ENCODE measurements at regions not wholly inside any gene's neighbourhood (a gene's known extent, or its start where the extent isn't known, plus 50 kb on each side); places are given as distances from the start of the nearest gene placed in this dataset.

DNA sequence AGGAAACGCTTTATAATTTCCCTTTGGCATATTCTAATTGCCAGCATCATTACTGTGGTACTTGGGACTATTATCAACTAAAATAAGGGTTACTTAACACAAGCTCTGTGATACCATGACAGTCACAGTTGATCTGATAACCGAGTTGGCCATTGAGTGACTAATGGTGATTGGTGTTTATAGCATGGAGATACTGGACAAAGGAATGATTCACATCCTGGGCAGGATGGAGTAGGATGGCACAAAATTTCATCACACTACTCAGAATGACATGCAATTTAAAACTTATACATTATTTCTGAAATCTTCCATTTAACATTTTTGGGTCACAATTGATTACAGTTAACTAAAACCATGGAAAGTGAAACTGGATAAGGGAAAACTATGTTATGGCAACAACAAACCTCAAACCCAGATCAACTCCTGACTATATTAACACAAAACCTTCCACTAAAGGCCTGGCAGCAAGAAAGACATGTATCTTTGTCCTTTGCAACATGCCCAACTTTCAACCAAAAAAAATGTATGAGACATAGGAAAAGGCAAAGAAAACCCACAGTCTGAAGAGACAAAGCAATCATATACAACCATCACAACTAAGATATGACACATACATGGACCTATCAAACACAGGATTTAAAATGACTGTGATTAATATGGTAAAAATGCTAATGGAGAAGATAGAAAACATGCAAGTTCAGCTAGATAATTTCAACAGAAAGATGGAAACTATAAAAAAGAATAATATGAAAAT is 208.5 kb upstream of the NRP1 start:
- TF ChIP-seq RAD21 (IDR thresholded peaks at IDR 0.05; ENCODE audit: low read depth) (no peak), EGR1 (IDR thresholded peaks at IDR 0.05) (no peak), TCF12 (IDR thresholded peaks at IDR 0.05; ENCODE audit: low read depth) (no peak)
- TF ChIP-seq, protein P1, sequence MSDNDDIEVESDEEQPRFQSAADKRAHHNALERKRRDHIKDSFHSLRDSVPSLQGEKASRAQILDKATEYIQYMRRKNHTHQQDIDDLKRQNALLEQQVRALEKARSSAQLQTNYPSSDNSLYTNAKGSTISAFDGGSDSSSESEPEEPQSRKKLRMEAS (IDR thresholded peaks at IDR 0.05), result no peak
- TF ChIP-seq, protein P2, sequence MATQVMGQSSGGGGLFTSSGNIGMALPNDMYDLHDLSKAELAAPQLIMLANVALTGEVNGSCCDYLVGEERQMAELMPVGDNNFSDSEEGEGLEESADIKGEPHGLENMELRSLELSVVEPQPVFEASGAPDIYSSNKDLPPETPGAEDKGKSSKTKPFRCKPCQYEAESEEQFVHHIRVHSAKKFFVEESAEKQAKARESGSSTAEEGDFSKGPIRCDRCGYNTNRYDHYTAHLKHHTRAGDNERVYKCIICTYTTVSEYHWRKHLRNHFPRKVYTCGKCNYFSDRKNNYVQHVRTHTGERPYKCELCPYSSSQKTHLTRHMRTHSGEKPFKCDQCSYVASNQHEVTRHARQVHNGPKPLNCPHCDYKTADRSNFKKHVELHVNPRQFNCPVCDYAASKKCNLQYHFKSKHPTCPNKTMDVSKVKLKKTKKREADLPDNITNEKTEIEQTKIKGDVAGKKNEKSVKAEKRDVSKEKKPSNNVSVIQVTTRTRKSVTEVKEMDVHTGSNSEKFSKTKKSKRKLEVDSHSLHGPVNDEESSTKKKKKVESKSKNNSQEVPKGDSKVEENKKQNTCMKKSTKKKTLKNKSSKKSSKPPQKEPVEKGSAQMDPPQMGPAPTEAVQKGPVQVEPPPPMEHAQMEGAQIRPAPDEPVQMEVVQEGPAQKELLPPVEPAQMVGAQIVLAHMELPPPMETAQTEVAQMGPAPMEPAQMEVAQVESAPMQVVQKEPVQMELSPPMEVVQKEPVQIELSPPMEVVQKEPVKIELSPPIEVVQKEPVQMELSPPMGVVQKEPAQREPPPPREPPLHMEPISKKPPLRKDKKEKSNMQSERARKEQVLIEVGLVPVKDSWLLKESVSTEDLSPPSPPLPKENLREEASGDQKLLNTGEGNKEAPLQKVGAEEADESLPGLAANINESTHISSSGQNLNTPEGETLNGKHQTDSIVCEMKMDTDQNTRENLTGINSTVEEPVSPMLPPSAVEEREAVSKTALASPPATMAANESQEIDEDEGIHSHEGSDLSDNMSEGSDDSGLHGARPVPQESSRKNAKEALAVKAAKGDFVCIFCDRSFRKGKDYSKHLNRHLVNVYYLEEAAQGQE (IDR thresholded peaks at IDR 0.05; ENCODE audit: low read depth), result no peak
